Muscle layer of duodenum (tissue), 2 donors: ENCODE measurements at regions not wholly inside any gene's neighbourhood (a gene's known extent, or its start where the extent isn't known, plus 50 kb on each side); places are given as distances from the start of the nearest gene placed in this dataset.
A peak's percentile ranks its signal among the peaks of the same experiment; 100 is the strongest.

Source experiments
- H3K27ac ChIP-seq: one replicate; pipeline ENCODE4 v1.7.0; 2013; ENCODE audit warnings: mild to moderate bottlenecking, low read length
- H3K27me3 ChIP-seq: one replicate; pipeline ENCODE4 v1.7.0; 2013; ENCODE audit warnings: low read depth, mild to moderate bottlenecking, control low read depth, low read length
- H3K36me3 ChIP-seq, 2 donors: one replicate each; pipeline ENCODE4 v1.7.0; 2013; ENCODE audit warnings: low read length in 2 of 2, control low read depth in 1 of 2, mild to moderate bottlenecking in 1 of 2; ENCODE audit not compliant: insufficient read depth in 2 of 2, control insufficient read depth in 1 of 2
- H3K4me1 ChIP-seq, 2 donors: one replicate each; pipeline ENCODE4 v1.7.0; 2013; ENCODE audit warnings: low read length in 2 of 2, mild to moderate bottlenecking in 2 of 2, control low read depth in 1 of 2, moderate library complexity in 1 of 2; ENCODE audit not compliant: insufficient read depth in 2 of 2, control insufficient read depth in 1 of 2
- H3K4me3 ChIP-seq, 2 donors: one replicate each; pipeline ENCODE4 v1.7.0; 2013; ENCODE audit warnings: low read length in 2 of 2, low read depth in 1 of 2, mild to moderate bottlenecking in 1 of 2
- H3K9me3 ChIP-seq, 2 donors: one replicate each; pipeline ENCODE4 v1.7.0; 2013; ENCODE audit warnings: low read length in 2 of 2, control low read depth in 1 of 2, mild to moderate bottlenecking in 1 of 2; ENCODE audit not compliant: control insufficient read depth in 1 of 2
- donor health status: healthy.

DNA sequence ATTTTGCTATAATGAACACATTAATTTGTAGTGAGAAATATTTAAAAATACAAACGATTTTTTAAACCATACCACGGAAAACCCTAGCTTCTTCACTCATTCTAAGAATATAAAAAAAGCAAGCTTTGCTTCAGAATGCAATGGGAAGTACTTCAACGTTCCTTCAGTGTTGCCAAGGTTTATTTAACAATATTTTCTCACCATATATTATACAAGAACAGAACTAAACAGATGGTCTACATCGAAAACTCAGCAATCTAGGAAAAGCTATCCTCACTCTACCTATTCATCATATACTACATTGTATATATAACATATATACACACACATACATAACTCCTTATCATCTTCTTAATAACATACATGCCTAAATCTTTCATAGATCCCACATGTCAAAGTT is 1047.4 kb downstream of the IGSF11 start:
- H3K36me3 ChIP-seq: no peaks in the 10 kb centered on the region
- H3K27ac ChIP-seq: no peak overlapping the region
- H3K9me3 ChIP-seq: no peaks in the 10 kb centered on the region
- H3K27me3 ChIP-seq: no peaks in the 10 kb centered on the region
- no peak overlapping the region for H3K4me3 ChIP-seq
- H3K4me1 ChIP-seq: no peaks in the 10 kb centered on the region

GRCh38 chr3:117989982-117990381 is 1044.7 kb downstream of the IGSF11 start:
- H3K4me3 ChIP-seq: no peak overlapping the region
- no peaks in the 10 kb centered on the region for H3K9me3 ChIP-seq
- H3K36me3 ChIP-seq: no peaks in the 10 kb centered on the region
- H3K27me3 ChIP-seq: no peaks in the 10 kb centered on the region
- H3K27ac ChIP-seq: no peak overlapping the region
- no peaks in the 10 kb centered on the region for H3K4me1 ChIP-seq

- H3K4me3 ChIP-seq: no peak overlapping the region
- no peak overlapping the region for H3K27ac ChIP-seq
- H3K4me1 ChIP-seq: no peaks in the 10 kb centered on the region
- no peaks in the 10 kb centered on the region for H3K27me3 ChIP-seq
- H3K9me3 ChIP-seq: no peaks in the 10 kb centered on the region
- H3K36me3 ChIP-seq: no peaks in the 10 kb centered on the region
These were observed 1044.0 kb downstream of the IGSF11 start for GRCh38 chr3:117990627-117991026.

DNA sequence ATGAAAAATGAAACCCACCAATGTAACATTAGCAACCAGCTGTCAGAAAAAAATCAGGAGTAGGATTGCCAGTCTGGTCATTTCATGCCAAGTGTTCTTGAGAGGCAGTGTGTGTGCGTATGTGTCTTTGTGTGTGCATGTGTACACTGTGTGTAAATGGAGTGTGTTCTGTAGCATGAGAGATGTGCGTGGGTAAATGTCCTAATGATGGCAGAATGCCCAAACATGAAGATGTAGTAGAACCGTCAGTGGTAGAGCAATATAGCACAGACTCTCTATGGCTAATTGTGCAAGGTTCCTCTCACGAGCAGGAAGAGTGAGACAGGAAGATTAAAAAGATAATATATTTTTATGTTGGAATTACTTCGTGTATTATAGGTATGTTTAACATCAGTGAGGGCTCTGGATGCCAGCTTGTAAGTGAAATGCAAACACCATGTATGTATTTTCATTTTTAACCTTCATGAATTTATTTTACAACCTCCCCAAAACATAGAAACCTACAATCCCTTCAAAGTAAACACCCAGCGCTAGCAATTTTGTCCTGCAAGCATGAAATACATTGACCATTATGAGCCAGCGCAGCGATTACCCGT is 1038.7 kb downstream of the IGSF11 start:
- no peak overlapping the region for H3K27ac ChIP-seq
- peaks cover 0 to 6% of the 10 kb centered on the region in 2 donors for H3K4me1 ChIP-seq
- peak overlapping the region; percentile 30 to 38 for H3K4me3 ChIP-seq
- H3K27me3 ChIP-seq: no peaks in the 10 kb centered on the region
- no peaks in the 10 kb centered on the region for H3K9me3 ChIP-seq
- no peaks in the 10 kb centered on the region for H3K36me3 ChIP-seq

DNA sequence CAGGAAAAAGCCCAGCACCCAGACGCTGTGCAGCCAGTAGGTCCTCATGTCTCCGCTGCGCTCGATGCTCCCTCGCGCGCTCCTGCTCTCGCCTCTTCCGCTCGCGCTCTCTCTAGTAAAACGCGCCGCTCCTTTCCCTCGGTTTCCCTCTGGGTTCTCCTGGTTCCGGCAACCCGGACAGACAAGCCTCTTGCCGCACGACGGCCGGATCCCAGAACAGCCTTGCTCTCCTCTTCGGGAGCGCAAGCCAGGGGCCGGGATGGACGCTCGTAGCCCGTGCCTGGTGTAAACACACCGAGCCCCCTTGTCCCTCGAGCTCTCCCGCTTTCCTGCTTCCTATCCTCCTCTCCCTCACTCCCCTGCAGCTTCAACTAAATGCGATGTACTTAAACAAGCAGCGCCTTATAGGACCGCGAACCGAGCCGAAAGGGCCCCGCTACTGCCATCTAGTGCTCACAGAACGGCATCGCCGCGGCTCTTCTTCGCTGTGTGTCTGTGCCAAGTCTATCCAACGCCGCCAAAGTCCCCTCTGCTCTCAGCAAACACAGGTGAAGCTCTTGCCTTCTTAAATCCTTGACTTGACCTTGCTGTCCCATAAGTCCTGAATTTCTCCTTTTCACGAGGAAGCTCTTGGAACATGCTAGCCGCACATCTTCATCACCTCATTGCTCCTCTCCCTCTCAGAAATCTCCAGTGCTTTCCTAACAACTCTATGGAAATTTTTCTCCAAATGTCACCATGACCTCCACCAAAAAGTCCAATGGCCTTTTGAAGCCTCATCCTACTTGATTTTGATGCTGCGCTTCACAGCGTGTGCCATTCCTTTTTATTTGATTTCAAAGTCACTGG is 1037.2 kb downstream of the IGSF11 start:
- peak overlapping the region; percentile 69 to 84 for H3K4me3 ChIP-seq
- H3K36me3 ChIP-seq: no peaks in the 10 kb centered on the region
- H3K27me3 ChIP-seq: no peaks in the 10 kb centered on the region
- no peaks in the 10 kb centered on the region for H3K9me3 ChIP-seq
- H3K4me1 ChIP-seq: peaks cover 0 to 6% of the 10 kb centered on the region in 2 donors
- no peak overlapping the region for H3K27ac ChIP-seq

DNA sequence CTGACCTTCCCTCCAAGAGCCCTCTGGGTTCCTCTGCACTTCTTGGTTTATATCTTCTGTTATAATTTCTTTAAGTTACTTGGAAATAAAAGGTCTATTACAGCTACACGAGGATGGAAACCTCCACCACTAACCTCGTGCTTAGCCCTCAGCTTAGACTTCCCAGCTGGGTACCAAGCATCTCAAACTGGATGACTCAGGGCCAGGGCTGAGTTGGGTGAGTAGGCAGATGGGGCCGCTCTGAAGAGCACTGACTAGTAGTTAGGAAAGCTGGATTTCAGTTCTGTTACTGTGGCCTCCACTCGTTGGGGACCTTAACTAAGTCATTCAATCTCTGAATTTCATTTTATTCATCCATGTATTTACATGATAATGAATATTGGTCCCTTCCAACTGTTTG is 1036.6 kb downstream of the IGSF11 start:
- Histone ChIP-seq H3K27me3 (no peaks in the 10 kb centered on the region), H3K27ac (no peak overlapping the region), H3K36me3 (no peaks in the 10 kb centered on the region), H3K4me1 (peaks cover 0 to 6% of the 10 kb centered on the region in 2 donors), H3K4me3 (no peak overlapping the region), H3K9me3 (no peaks in the 10 kb centered on the region)

DNA sequence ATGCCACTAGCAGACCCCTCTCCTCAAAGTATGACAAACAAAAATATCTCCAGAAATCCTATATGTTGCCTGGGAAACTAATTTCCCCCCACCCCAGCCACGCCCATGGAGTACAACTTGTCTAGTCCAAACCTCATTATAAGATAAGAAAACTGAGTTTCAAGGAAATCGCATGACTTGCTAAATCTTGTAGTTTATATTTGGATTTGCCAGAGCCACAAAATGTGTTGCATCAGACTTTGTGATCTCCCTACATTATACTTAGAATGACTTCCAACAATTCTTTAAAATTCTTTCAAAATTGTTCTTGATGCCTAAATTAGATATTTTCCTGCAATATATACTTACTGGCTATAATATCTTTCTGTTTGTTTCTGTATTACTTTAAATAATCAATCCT is 1034.4 kb downstream of the IGSF11 start:
- Histone ChIP-seq H3K4me3 (no peak overlapping the region), H3K4me1 (peaks cover 0 to 6% of the 10 kb centered on the region in 2 donors), H3K27me3 (no peaks in the 10 kb centered on the region), H3K9me3 (no peaks in the 10 kb centered on the region), H3K36me3 (no peaks in the 10 kb centered on the region), H3K27ac (no peak overlapping the region)

- Histone ChIP-seq H3K9me3 (no peaks in the 10 kb centered on the region), H3K4me1 (no peaks in the 10 kb centered on the region), H3K4me3 (no peak overlapping the region), H3K36me3 (no peaks in the 10 kb centered on the region), H3K27me3 (no peaks in the 10 kb centered on the region), H3K27ac (no peak overlapping the region)
These were observed 1033.3 kb downstream of the IGSF11 start for GRCh38 chr3:118001380-118001779.

GRCh38 chr3:118011910-118012309 is 1022.7 kb downstream of the IGSF11 start:
- Histone ChIP-seq H3K4me1 (no peaks in the 10 kb centered on the region), H3K27ac (no peak overlapping the region), H3K9me3 (no peaks in the 10 kb centered on the region), H3K36me3 (no peaks in the 10 kb centered on the region), H3K27me3 (no peaks in the 10 kb centered on the region), H3K4me3 (no peak overlapping the region)

GRCh38 chr3:118029049-118029448 is 1005.6 kb downstream of the IGSF11 start:
- H3K9me3 ChIP-seq: peaks cover 10 to 16% of the 10 kb centered on the region in 2 donors
- no peak overlapping the region for H3K4me3 ChIP-seq
- no peaks in the 10 kb centered on the region for H3K4me1 ChIP-seq
- H3K27ac ChIP-seq: no peak overlapping the region
- no peaks in the 10 kb centered on the region for H3K27me3 ChIP-seq
- H3K36me3 ChIP-seq: no peaks in the 10 kb centered on the region

DNA sequence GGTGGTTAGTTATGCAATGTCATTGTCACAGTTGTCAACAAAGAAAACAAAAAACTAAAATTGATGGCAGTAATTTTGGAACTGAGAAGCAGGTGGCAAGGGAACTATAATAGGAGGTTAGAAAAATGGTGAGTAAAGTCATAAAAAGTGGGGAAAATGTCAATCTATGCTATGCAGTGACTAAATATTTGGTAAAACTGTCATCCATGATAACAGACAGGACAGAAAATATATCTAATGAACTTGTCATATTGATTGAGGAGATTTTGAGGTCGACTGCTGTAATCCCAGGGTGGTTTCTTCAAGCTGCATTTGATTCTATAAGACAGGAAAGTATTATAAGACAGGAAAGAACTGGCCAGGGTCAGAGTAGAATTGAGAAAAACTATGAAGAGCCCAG is 998.4 kb downstream of the IGSF11 start:
- Histone ChIP-seq H3K27me3 (no peaks in the 10 kb centered on the region), H3K9me3 (peaks cover 3 to 12% of the 10 kb centered on the region in 2 donors), H3K36me3 (no peaks in the 10 kb centered on the region), H3K27ac (no peak overlapping the region), H3K4me1 (no peaks in the 10 kb centered on the region), H3K4me3 (no peak overlapping the region)
